IMR-90 (cell line): ENCODE measurements at regions not wholly inside any gene's neighbourhood (a gene's known extent, or its start where the extent isn't known, plus 50 kb on each side); places are given as distances from the start of the nearest gene placed in this dataset.

ENCODE experiments used
- ATAC-seq: fragments of 200-7000 bp; cut with Tn5 transposase; 2 replicates; pipeline ENCODE4 v1.9.1; 2020; ENCODE audit warnings: low read depth, mild to moderate bottlenecking, moderate library complexity
- BruUV-seq: library from RNA; stranded (reverse); fragments of 400-500 nt; replicated peaks from 2 replicates; lab custom pipeline; 2021; lab: Mats Ljungman, UMichigan
- CTCF ChIA-PET: fragments of 300-600 bp; formaldehyde crosslinking; extraction: SDS; loops from one replicate; lab custom pipeline; 2021; ENCODE audit warnings: antibody characterized with exemption; lab: Yijun Ruan, JAX
- POLR2A ChIA-PET: fragments of 300-600 bp; sonication (Branson Sonifier 250); formaldehyde crosslinking; loops from one replicate; lab custom pipeline; 2022; ENCODE audit warnings: antibody characterized with exemption; ENCODE audit not compliant: unreplicated experiment; lab: Charles Lee
- DNase-seq: peaks from one replicate; pipeline ENCODE4 v3.0.0; 2013
- H2AFZ ChIP-seq: replicated peaks from 2 replicates; pipeline ENCODE3; 2013; ENCODE audit warnings: low read length, mild to moderate bottlenecking; ENCODE audit not compliant: poor library complexity
- H2AK5ac ChIP-seq: 2 replicates; pipeline ENCODE4 v1.6.1; 2013; ENCODE audit warnings: low read depth, low read length, inconsistent platforms
- H2AK9ac ChIP-seq: replicated peaks from 2 replicates; pipeline ENCODE3; 2013; ENCODE audit warnings: mild to moderate bottlenecking, low read depth, low read length, moderate library complexity; ENCODE audit not compliant: poor library complexity
- H2BK120ac ChIP-seq: 2 replicates; pipeline ENCODE4 v1.6.1; 2013; ENCODE audit warnings: low read depth, low read length, inconsistent platforms
- H2BK15ac ChIP-seq: 3 replicates; pipeline ENCODE4 v1.6.1; 2013; ENCODE audit warnings: low read depth, low read length, inconsistent platforms
- H2BK20ac ChIP-seq: 2 replicates; pipeline ENCODE4 v1.6.1; 2013; ENCODE audit warnings: low read depth, mild to moderate bottlenecking, inconsistent platforms, low read length, moderate library complexity
- H2BK5ac ChIP-seq: 2 replicates; pipeline ENCODE4 v1.6.1; 2013; ENCODE audit warnings: mild to moderate bottlenecking, low read depth, low read length, inconsistent platforms; ENCODE audit not compliant: poor library complexity, severe bottlenecking
- H3K14ac ChIP-seq: replicated peaks from 2 replicates; pipeline ENCODE4 v1.6.1; 2013; ENCODE audit warnings: low read depth, low read length, inconsistent platforms
- H3K18ac ChIP-seq: 2 replicates; pipeline ENCODE4 v1.6.1; 2013; ENCODE audit warnings: low read depth, low read length, control low read depth
- H3K23ac ChIP-seq: 2 replicates; pipeline ENCODE4 v1.6.1; 2013; ENCODE audit warnings: low read depth, low read length, inconsistent platforms
- H3K27ac ChIP-seq: 2 replicates; pipeline ENCODE4 v1.5.1; 2013; ENCODE audit warnings: mild to moderate bottlenecking, control low read depth, low read length; ENCODE audit not compliant: insufficient read depth
- H3K27me3 ChIP-seq: 2 replicates; pipeline ENCODE4 v1.6.1; 2013; ENCODE audit warnings: low read length; ENCODE audit not compliant: control insufficient read depth, insufficient read depth
- H3K36me3 ChIP-seq: 2 replicates; pipeline ENCODE4 v1.6.1; 2013; ENCODE audit warnings: low read length, mixed read lengths; ENCODE audit not compliant: control insufficient read depth, insufficient read depth
- H3K4ac ChIP-seq: 2 replicates; pipeline ENCODE4 v1.6.1; 2013; ENCODE audit warnings: low read depth, low read length, inconsistent platforms
- H3K4me1 ChIP-seq: 2 replicates; pipeline ENCODE4 v1.6.1; 2013; ENCODE audit warnings: low read length, mixed read lengths; ENCODE audit not compliant: control insufficient read depth, insufficient read depth
- H3K4me2 ChIP-seq: 2 replicates; pipeline ENCODE4 v1.6.1; 2013; ENCODE audit warnings: low read depth, mild to moderate bottlenecking, control low read depth, low read length, moderate library complexity
- H3K4me3 ChIP-seq: 2 replicates; pipeline ENCODE4 v1.5.1; 2013; ENCODE audit warnings: low read depth, mild to moderate bottlenecking, control low read depth, low read length, moderate library complexity; ENCODE audit not compliant: insufficient read depth
- H3K56ac ChIP-seq: 2 replicates; pipeline ENCODE4 v1.6.1; 2013; ENCODE audit warnings: low read length, inconsistent platforms; ENCODE audit not compliant: insufficient read depth; ENCODE audit errors: extremely low read depth
- H3K79me1 ChIP-seq, 2 experiments: 2 replicates each; pipeline ENCODE4 v1.6.1; 2013; ENCODE audit warnings: low read length in 2 of 2, inconsistent platforms in 1 of 2, low read depth in 1 of 2
- H3K9ac ChIP-seq: 2 replicates; pipeline ENCODE4 v1.6.1; 2013; ENCODE audit warnings: low read depth, low read length, control low read depth
- H3K9me1 ChIP-seq: 2 replicates; pipeline ENCODE4 v1.6.1; 2013; ENCODE audit warnings: low read length, inconsistent platforms; ENCODE audit not compliant: insufficient read depth
- H3K9me3 ChIP-seq: 2 replicates; pipeline ENCODE4 v1.6.1; 2013; ENCODE audit warnings: low read length; ENCODE audit not compliant: control insufficient read depth, insufficient read depth
- H4K20me1 ChIP-seq: 2 replicates; pipeline ENCODE4 v1.6.1; 2013; ENCODE audit warnings: low read length, inconsistent platforms; ENCODE audit not compliant: insufficient read depth
- H4K5ac ChIP-seq: 2 replicates; pipeline ENCODE4 v1.6.1; 2013; ENCODE audit warnings: mild to moderate bottlenecking, low read depth, low read length, control low read depth
- H4K8ac ChIP-seq, 2 experiments: 2 replicates each; pipeline ENCODE4 v1.6.1; 2013; ENCODE audit warnings: low read depth in 2 of 2, low read length in 2 of 2, control low read depth in 1 of 2, inconsistent platforms in 1 of 2
- H4K91ac ChIP-seq: 2 replicates; pipeline ENCODE4 v1.6.1; 2013; ENCODE audit warnings: low read depth, low read length, inconsistent platforms; ENCODE audit not compliant: insufficient read depth
- CEBPB ChIP-seq: IDR thresholded peaks from 2 replicates; pipeline ENCODE4 v1.6.1; 2012; ENCODE audit warnings: low read depth, low read length, improper control_type of control experiment
- CHD1 ChIP-seq: IDR thresholded peaks from 2 replicates; pipeline ENCODE4 v1.6.1; 2012; ENCODE audit warnings: low read depth, low read length, improper control_type of control experiment
- MAFK ChIP-seq: IDR thresholded peaks from 2 replicates; pipeline ENCODE4 v1.6.1; 2012; ENCODE audit warnings: low read depth, low read length, improper control_type of control experiment
- RCOR1 ChIP-seq: IDR thresholded peaks from 2 replicates; pipeline ENCODE4 v1.6.1; 2012; ENCODE audit warnings: mild to moderate bottlenecking, low read length, improper control_type of control experiment; ENCODE audit not compliant: insufficient replicate concordance
- SMC3 ChIP-seq: fragments of 150-350 bp; IDR thresholded peaks from 2 replicates; pipeline ENCODE4 v1.6.1; 2016; ENCODE audit warnings: low read depth, mild to moderate bottlenecking, antibody characterized with exemption, low read length, moderate library complexity
- WGBS, 2 experiments: methylation state at CpG; one replicate each; pipeline versions ENCODE4 v1.1.5 to v1.1.7; 2013; ENCODE audit warnings: missing lambda C conversion rate in 2 of 2; ENCODE audit not compliant: insufficient read length in 1 of 2; ENCODE audit errors: extremely low coverage in 2 of 2; 5-methylcytosine and 5-hydroxymethylcytosine counted together
- dilution Hi-C: fragments of 300-500 bp; cut with HindIII; formaldehyde crosslinking; loops from one replicate; pipeline ENCODE4 v1.14.3; 2018; ENCODE audit warnings: low sequenced_read_pairs; ENCODE audit not compliant: unreplicated experiment
- in situ Hi-C: fragments of 300-500 bp; cut with MboI; formaldehyde crosslinking; loops from 3 replicates; pipeline ENCODE4 v1.14.3; 2019; ENCODE audit warnings: low sequenced_read_pairs, inconsistent platforms, mixed read lengths
- intact Hi-C: fragments of 100-400 bp; cut with micrococcal nuclease; formaldehyde crosslinking; loops from 2 replicates; pipeline ENCODE4 v1.10.0; 2022
- TF ChIP-seq, protein P1 (sequence below): conservative IDR thresholded peaks from 2 replicates; pipeline ENCODE4 v1.5.1; 2012; ENCODE audit warnings: mild to moderate bottlenecking, low read depth, low read length, improper control_type of control experiment

DNA sequence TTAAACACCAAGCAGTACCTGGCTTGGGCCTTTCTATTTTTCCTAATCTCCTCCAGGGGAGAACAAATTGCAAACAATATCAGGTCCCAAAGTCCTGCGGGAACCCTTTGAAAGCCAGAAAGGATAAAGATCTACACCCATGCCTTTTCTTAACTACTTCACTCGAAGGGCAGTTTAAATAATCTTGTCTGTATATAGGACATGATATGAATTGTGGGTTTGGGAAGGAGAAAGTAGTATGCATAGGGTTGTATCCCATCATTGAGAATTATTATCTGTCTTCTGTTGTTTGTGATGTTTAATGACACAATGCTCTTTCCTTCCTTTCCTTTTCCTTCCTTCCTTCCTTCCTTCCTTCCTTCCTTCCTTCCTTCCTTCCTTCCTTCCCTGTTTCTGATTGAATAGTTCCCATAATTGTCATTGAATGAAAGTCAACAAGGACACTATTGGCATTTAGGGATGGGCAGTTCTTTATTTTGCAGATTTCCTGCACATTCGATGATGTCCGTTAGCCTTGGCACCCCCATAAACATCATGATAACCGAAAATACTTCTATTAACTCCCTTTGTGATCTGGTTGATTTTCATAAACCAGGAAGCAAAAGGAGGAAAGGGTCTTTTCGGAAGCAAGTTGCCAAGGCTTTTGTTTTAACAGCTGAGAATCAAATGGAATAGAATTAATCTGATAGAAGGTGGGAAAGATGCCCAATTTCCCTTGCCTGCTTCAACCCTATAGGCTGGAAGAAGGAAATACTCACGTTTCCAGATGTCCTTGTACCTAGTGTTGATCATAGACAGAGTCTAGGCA is 141.3 kb downstream of the ATG4C start:
- Histone ChIP-seq H2BK20ac (no peak overlapping the region), H3K23ac (no peak overlapping the region), H2AFZ (no peak overlapping the region), H3K79me1 (no peaks in the 10 kb centered on the region), H2BK15ac (no peak overlapping the region), H2AK5ac (no peak overlapping the region), H4K91ac (no peak overlapping the region), H2BK5ac (no peak overlapping the region), H3K9ac (no peak overlapping the region), H4K8ac (no peak overlapping the region), H3K9me3 (no peaks in the 10 kb centered on the region), H3K27me3 (peaks cover 2% of the 10 kb centered on the region; the same call in 1 of the 2 replicates), H3K27ac (no peak overlapping the region), H3K4ac (no peak overlapping the region), H3K9me1 (no peaks in the 10 kb centered on the region), H3K4me1 (no peaks in the 10 kb centered on the region), H2BK120ac (no peak overlapping the region), H3K4me3 (no peak overlapping the region), H4K5ac (no peak overlapping the region), H3K14ac (no peak overlapping the region), H2AK9ac (no peak overlapping the region), H3K18ac (no peak overlapping the region), H3K56ac (no peak overlapping the region), H4K20me1 (no peaks in the 10 kb centered on the region), H3K36me3 (no peaks in the 10 kb centered on the region), H3K4me2 (no peak overlapping the region)
- DNase-seq, result no peak
- no TSS peak for BruUV-seq
- in situ Hi-C loops, result no loop called here
- WGBS, 2 experiments, result no CpG with 5 or more reads among the region's 7 CpGs
- intact Hi-C loops, result no loop called here
- dilution Hi-C loops, result no loop called here
- ChIA-PET CTCF (no interaction called here), POLR2A (no interaction called here)
- no peak for TF ChIP-seq SMC3
- TF ChIP-seq MAFK, result no peak
- TF ChIP-seq CEBPB, result no peak
- TF ChIP-seq CHD1, result no peak
- TF ChIP-seq, protein P1, sequence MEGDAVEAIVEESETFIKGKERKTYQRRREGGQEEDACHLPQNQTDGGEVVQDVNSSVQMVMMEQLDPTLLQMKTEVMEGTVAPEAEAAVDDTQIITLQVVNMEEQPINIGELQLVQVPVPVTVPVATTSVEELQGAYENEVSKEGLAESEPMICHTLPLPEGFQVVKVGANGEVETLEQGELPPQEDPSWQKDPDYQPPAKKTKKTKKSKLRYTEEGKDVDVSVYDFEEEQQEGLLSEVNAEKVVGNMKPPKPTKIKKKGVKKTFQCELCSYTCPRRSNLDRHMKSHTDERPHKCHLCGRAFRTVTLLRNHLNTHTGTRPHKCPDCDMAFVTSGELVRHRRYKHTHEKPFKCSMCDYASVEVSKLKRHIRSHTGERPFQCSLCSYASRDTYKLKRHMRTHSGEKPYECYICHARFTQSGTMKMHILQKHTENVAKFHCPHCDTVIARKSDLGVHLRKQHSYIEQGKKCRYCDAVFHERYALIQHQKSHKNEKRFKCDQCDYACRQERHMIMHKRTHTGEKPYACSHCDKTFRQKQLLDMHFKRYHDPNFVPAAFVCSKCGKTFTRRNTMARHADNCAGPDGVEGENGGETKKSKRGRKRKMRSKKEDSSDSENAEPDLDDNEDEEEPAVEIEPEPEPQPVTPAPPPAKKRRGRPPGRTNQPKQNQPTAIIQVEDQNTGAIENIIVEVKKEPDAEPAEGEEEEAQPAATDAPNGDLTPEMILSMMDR, result no peak
- no peak for TF ChIP-seq RCOR1
- no peak for ATAC-seq
